H1 (cell line): ENCODE measurements at regions not wholly inside any gene's neighbourhood (a gene's known extent, or its start where the extent isn't known, plus 50 kb on each side); places are given as distances from the start of the nearest gene placed in this dataset.

Source experiments
- CTCF ChIA-PET: fragments of 300-600 bp; sonication (Branson Sonifier 250); formaldehyde crosslinking; loops from one replicate; lab custom pipeline; 2021; ENCODE audit not compliant: partially characterized antibody; lab: Charles Lee
- POLR2A ChIA-PET: fragments of 300-600 bp; sonication (Branson Sonifier 250); formaldehyde crosslinking; loops from one replicate; lab custom pipeline; 2021; ENCODE audit warnings: inconsistent platforms; ENCODE audit not compliant: partially characterized antibody; lab: Charles Lee
- DNase-seq, 2 experiments: peaks; one replicate each; pipeline versions ENCODE4 v3.0.0 to v3.0.0-alpha.2; 2010 to 2022; ENCODE audit warnings: low spot score in 2 of 2, low read depth in 1 of 2, mixed read lengths in 1 of 2
- FAIRE-seq: peaks from 2 replicates; lab custom pipeline; 2011; peaks lifted over from hg19 to GRCh38; lab: Jason Lieb, UNC
- H2AFZ ChIP-seq: 2 replicates; pipeline ENCODE4 v1.8.1; 2012; ENCODE audit warnings: low read length, inconsistent platforms
- H2AK5ac ChIP-seq: 2 replicates; pipeline ENCODE4 v1.6.1; 2013; ENCODE audit warnings: low read depth, low read length
- H2BK120ac ChIP-seq: replicated peaks from 2 replicates; pipeline ENCODE3; 2013; ENCODE audit warnings: low read depth, low read length, inconsistent platforms
- H2BK12ac ChIP-seq: 2 replicates; pipeline ENCODE4 v1.6.1; 2013; ENCODE audit warnings: low read depth, low read length
- H2BK15ac ChIP-seq: 2 replicates; pipeline ENCODE4 v1.6.1; 2013; ENCODE audit warnings: low read length
- H2BK20ac ChIP-seq: 2 replicates; pipeline ENCODE4 v1.6.1; 2013; ENCODE audit warnings: low read length
- H2BK5ac ChIP-seq: 2 replicates; pipeline ENCODE4 v1.6.1; 2013; ENCODE audit warnings: low read depth, low read length
- H3K14ac ChIP-seq: 2 replicates; pipeline ENCODE4 v1.6.1; 2013; ENCODE audit warnings: inconsistent platforms; ENCODE audit not compliant: insufficient read length
- H3K18ac ChIP-seq: 2 replicates; pipeline ENCODE4 v1.6.1; 2013; ENCODE audit warnings: low read length; ENCODE audit errors: extremely low read depth
- H3K23ac ChIP-seq: 2 replicates; pipeline ENCODE4 v1.6.1; 2013; ENCODE audit warnings: inconsistent platforms; ENCODE audit not compliant: insufficient read length
- H3K23me2 ChIP-seq: 2 replicates; pipeline ENCODE4 v1.6.1; 2013; ENCODE audit warnings: low read depth, low read length
- H3K27ac ChIP-seq: 2 replicates; pipeline ENCODE4 v1.6.1; 2011; ENCODE audit warnings: low read depth, low read length, inconsistent platforms
- H3K27me3 ChIP-seq, 4 experiments: replicated peaks in 1 of 4; 1 replicate in 1 of 4; 2 replicates in 3 of 4; pipeline versions ENCODE4 v1.6.1 to v1.8.1; 2011 to 2013; ENCODE audit warnings: low read length in 3 of 4, mild to moderate bottlenecking in 3 of 4, inconsistent platforms in 2 of 4, mixed read lengths in 2 of 4, moderate library complexity in 1 of 4; ENCODE audit not compliant: control insufficient read depth in 3 of 4, insufficient read depth in 3 of 4; ENCODE audit errors: extremely low read depth in 1 of 4
- H3K36me3 ChIP-seq, 4 experiments: 2 replicates each; pipeline versions ENCODE4 v1.6.1 to v1.8.1; 2011 to 2013; ENCODE audit warnings: mild to moderate bottlenecking in 4 of 4, low read length in 3 of 4, moderate library complexity in 2 of 4, control low read depth in 1 of 4, inconsistent platforms in 1 of 4; ENCODE audit not compliant: insufficient read depth in 4 of 4, control insufficient read depth in 2 of 4
- H3K4ac ChIP-seq: replicated peaks from 2 replicates; pipeline ENCODE3; 2013; ENCODE audit warnings: low read length, low read depth, mixed read lengths, inconsistent platforms; ENCODE audit not compliant: insufficient read length
- H3K4me1 ChIP-seq, 4 experiments: replicated peaks in 1 of 4; 1 replicate in 1 of 4; 2 replicates in 3 of 4; pipeline versions ENCODE4 v1.6.1 to v1.8.1; 2011 to 2013; ENCODE audit warnings: low read length in 3 of 4, inconsistent platforms in 2 of 4, mixed read lengths in 1 of 4; ENCODE audit not compliant: insufficient read depth in 4 of 4, control insufficient read depth in 3 of 4
- H3K4me2 ChIP-seq, 2 experiments: 2 replicates each; pipeline versions ENCODE4 v1.6.1 to v1.8.1; 2011 to 2013; ENCODE audit warnings: low read depth in 2 of 2, low read length in 2 of 2, control low read depth in 1 of 2, inconsistent platforms in 1 of 2, mild to moderate bottlenecking in 1 of 2; ENCODE audit not compliant: insufficient read depth in 1 of 2
- H3K4me3 ChIP-seq, 4 experiments: fragments of 200-600, 300-600 bp in 1 of 4; sonication (generic), shearing (Covaris generic), sonication (Bioruptor Twin) in 1 of 4; 2 replicates each; pipeline versions ENCODE4 v1.5.1 to v1.8.1; 2011 to 2016; ENCODE audit warnings: low read length in 4 of 4, low read depth in 3 of 4, control low read depth in 2 of 4, inconsistent platforms in 2 of 4, mild to moderate bottlenecking in 2 of 4, mixed read lengths in 1 of 4, moderate library complexity in 1 of 4; ENCODE audit not compliant: insufficient read depth in 2 of 4; ENCODE audit errors: extremely low read depth in 1 of 4
- H3K56ac ChIP-seq: replicated peaks from 2 replicates; pipeline ENCODE3; 2013; ENCODE audit warnings: low read depth, mild to moderate bottlenecking, mixed read lengths, low read length, inconsistent platforms; ENCODE audit not compliant: insufficient read length
- H3K79me1 ChIP-seq: 2 replicates; pipeline ENCODE4 v1.6.1; 2013; ENCODE audit warnings: low read depth, low read length, control low read depth
- H3K79me2 ChIP-seq, 2 experiments: 2 replicates each; pipeline versions ENCODE4 v1.6.1 to v1.8.1; 2012 to 2013; ENCODE audit warnings: low read length in 2 of 2, mild to moderate bottlenecking in 2 of 2, inconsistent platforms in 1 of 2; ENCODE audit not compliant: insufficient read depth in 2 of 2, control insufficient read depth in 1 of 2
- H3K9ac ChIP-seq, 4 experiments: replicated peaks in 1 of 4; 1 replicate in 1 of 4; 2 replicates in 3 of 4; pipeline versions ENCODE4 v1.6.1 to v1.8.1; 2011 to 2013; ENCODE audit warnings: low read depth in 3 of 4, low read length in 3 of 4, control low read depth in 2 of 4, mild to moderate bottlenecking in 2 of 4, moderate library complexity in 2 of 4, inconsistent platforms in 1 of 4; ENCODE audit errors: extremely low read depth in 1 of 4
- H3K9me3 ChIP-seq, 2 experiments: 2 replicates each; pipeline versions ENCODE4 v1.6.1 to v1.8.1; 2012 to 2013; ENCODE audit warnings: mild to moderate bottlenecking in 2 of 2, moderate library complexity in 2 of 2, control low read depth in 1 of 2, inconsistent platforms in 1 of 2, low read depth in 1 of 2, low read length in 1 of 2, mixed read lengths in 1 of 2; ENCODE audit not compliant: insufficient read depth in 2 of 2
- H4K20me1 ChIP-seq, 2 experiments: replicated peaks in 1 of 2; 2 replicates each; pipeline versions ENCODE3 to v1.8.1; 2011 to 2013; ENCODE audit warnings: inconsistent platforms in 2 of 2, low read length in 2 of 2, mild to moderate bottlenecking in 1 of 2; ENCODE audit not compliant: insufficient read depth in 2 of 2, control insufficient read depth in 1 of 2
- H4K5ac ChIP-seq: 2 replicates; pipeline ENCODE4 v1.6.1; 2013; ENCODE audit warnings: low read length, low read depth, mixed read lengths, inconsistent platforms; ENCODE audit not compliant: insufficient read length
- H4K8ac ChIP-seq: 2 replicates; pipeline ENCODE4 v1.8.0; 2013; ENCODE audit warnings: mild to moderate bottlenecking, moderate library complexity, low read length, inconsistent platforms; ENCODE audit not compliant: insufficient read depth; ENCODE audit errors: extremely low read depth
- H4K91ac ChIP-seq: replicated peaks from 2 replicates; pipeline ENCODE3; 2013; ENCODE audit warnings: low read length, mixed read lengths, inconsistent platforms; ENCODE audit not compliant: insufficient read length
- CBX5 ChIP-seq: fragments of 300-800, 300-1000 bp; sonication (generic); IDR thresholded peaks from 2 replicates; pipeline ENCODE4 v1.7.1; 2016; ENCODE audit warnings: antibody characterized with exemption, low read length, low read depth
- POU5F1 ChIP-seq: IDR thresholded peaks from 2 replicates; pipeline ENCODE4 v1.6.1; 2011; ENCODE audit warnings: low read depth, mild to moderate bottlenecking, low read length, moderate library complexity
- RAD21 ChIP-seq, 2 experiments: IDR thresholded peaks in 1 of 2; conservative IDR thresholded peaks in 1 of 2; 2 replicates each; pipeline ENCODE4 v1.6.1; 2011; ENCODE audit warnings: low read depth in 2 of 2, low read length in 2 of 2, improper control_type of control experiment in 1 of 2, inconsistent platforms in 1 of 2, mild to moderate bottlenecking in 1 of 2, moderate library complexity in 1 of 2
- RBBP5 ChIP-seq: IDR thresholded peaks from 2 replicates; pipeline ENCODE4 v1.7.1; 2012; ENCODE audit warnings: low read depth, mild to moderate bottlenecking, inconsistent platforms, low read length, moderate library complexity, borderline replicate concordance
- RXRA ChIP-seq: IDR thresholded peaks from 2 replicates; pipeline ENCODE4 v1.6.1; 2011; ENCODE audit warnings: low read depth, mild to moderate bottlenecking, low read length, moderate library complexity; ENCODE audit not compliant: insufficient read depth
- SP2 ChIP-seq: IDR thresholded peaks from 2 replicates; pipeline ENCODE4 v1.6.1; 2012; ENCODE audit warnings: mild to moderate bottlenecking, low read length, inconsistent platforms
- WGBS, 2 experiments: shearing (Covaris generic) in 1 of 2; methylation state at CpG; one replicate each; pipeline versions ENCODE4 v1.1.6 to v1.1.7; 2013 to 2015; ENCODE audit warnings: low lambda C conversion rate in 2 of 2, mixed read lengths in 2 of 2, inconsistent platforms in 1 of 2, low coverage in 1 of 2, missing lambda C conversion rate in 1 of 2; ENCODE audit not compliant: insufficient replicate concordance in 2 of 2, insufficient coverage in 1 of 2, insufficient read length in 1 of 2; ENCODE audit errors: extremely low coverage in 1 of 2, missing lambda C conversion rate in 1 of 2; 5-methylcytosine and 5-hydroxymethylcytosine counted together

GRCh38 chr21:27622631-27623030 is 655.7 kb upstream of the ADAMTS5 start:
- Histone ChIP-seq H2BK5ac (no peak overlapping the region), H2BK15ac (no peak overlapping the region), H3K56ac (no peak overlapping the region), H2AK5ac (no peak overlapping the region), H2BK12ac (no peak overlapping the region), H4K8ac (no peak overlapping the region), H3K9ac (no peak overlapping the region), H3K18ac (no peak overlapping the region), H4K91ac (no peak overlapping the region), H3K23me2 (no peaks in the 10 kb centered on the region; the same call in 1 of the 2 replicates), H3K79me1 (no peaks in the 10 kb centered on the region), H3K27me3 (no peaks in the 10 kb centered on the region)
- CTCF ChIA-PET = no interaction called here
- no peak for TF ChIP-seq POU5F1
- TF ChIP-seq CBX5 = no peak
- no peak for TF ChIP-seq RXRA
- TF ChIP-seq RAD21 (IDR thresholded peaks at IDR 0.05 in 1 of 2, conservative IDR thresholded peaks at IDR 0.05 in 1 of 2; ENCODE audit: low read depth in 2 of 2, low read length in 2 of 2) = no peak
- TF ChIP-seq RBBP5 = no peak
- TF ChIP-seq SP2 = no peak
- TF ChIP-seq, all 59 proteins: peak for 0
- no peak for FAIRE-seq
- H3K4me3 ChIP-seq = no peak overlapping the region
- no peaks in the 10 kb centered on the region for H3K79me2 ChIP-seq
- H3K23ac ChIP-seq = no peak overlapping the region
- H3K4me1 ChIP-seq = no peaks in the 10 kb centered on the region
- no peak overlapping the region for H3K27ac ChIP-seq
- H4K20me1 ChIP-seq = no peaks in the 10 kb centered on the region
- H3K9me3 ChIP-seq = peaks cover 0 to 3% of the 10 kb centered on the region in 2 experiments; a peak in 1 of 4 replicates
- POLR2A ChIA-PET = no interaction called here
- no peak overlapping the region for H3K4ac ChIP-seq
- no peak for DNase-seq
- no peaks in the 10 kb centered on the region for H3K36me3 ChIP-seq
- H3K14ac ChIP-seq = no peak overlapping the region
- H2AFZ ChIP-seq = no peak overlapping the region
- H2BK20ac ChIP-seq = no peak overlapping the region
- no peak overlapping the region for H2BK120ac ChIP-seq
- 90% methylated on average over 1 of the region's 1 CpG; no CpG with 5 or more reads in 1 of the 2 experiments for WGBS, 2 experiments
- no peak overlapping the region for H4K5ac ChIP-seq
- no peak overlapping the region for H3K4me2 ChIP-seq
